Sigmoid colon (tissue), 4 donors: ENCODE measurements at regions not wholly inside any gene's neighbourhood (a gene's known extent, or its start where the extent isn't known, plus 50 kb on each side); places are given as distances from the start of the nearest gene placed in this dataset.

Experiments used
- CTCF ChIP-seq, 4 experiments: fragments of 450-650 bp in 3 of 4; fragments of 200-600 bp in 1 of 4; IDR thresholded peaks; one replicate each; pipeline ENCODE4 v1.5.1; 2016 to 2019; ENCODE audit warnings: antibody characterized with exemption in 4 of 4, mild to moderate bottlenecking in 3 of 4, moderate library complexity in 2 of 4
- EP300 ChIP-seq, 4 donors: sonication (generic); formaldehyde crosslinking; IDR thresholded peaks; one replicate each; pipeline ENCODE4 v1.6.1; 2017; ENCODE audit warnings: antibody characterized with exemption in 4 of 4
- POLR2A ChIP-seq, 2 donors: fragments of 450-650 bp; IDR thresholded peaks; one replicate each; pipeline ENCODE4 v1.6.1; 2016; ENCODE audit warnings: antibody characterized with exemption in 2 of 2, mild to moderate bottlenecking in 2 of 2, moderate library complexity in 2 of 2
- POLR2AphosphoS5 ChIP-seq, 4 donors: sonication (generic); formaldehyde crosslinking; IDR thresholded peaks; one replicate each; pipeline ENCODE4 v1.6.1; 2017; ENCODE audit warnings: antibody characterized with exemption in 4 of 4

- TF ChIP-seq POLR2A (IDR thresholded peaks at IDR 0.05) (no peak), EP300 (IDR thresholded peaks at IDR 0.05) (no peak), CTCF (IDR thresholded peaks at IDR 0.05) (no peak), POLR2AphosphoS5 (IDR thresholded peaks at IDR 0.05) (no peak)
Measured at GRCh38 chr3:27596921-27597320, 112.7 kb upstream of the SLC4A7 start.
